Spleen (tissue), 11 donors: ENCODE measurements at regions not wholly inside any gene's neighbourhood (a gene's known extent, or its start where the extent isn't known, plus 50 kb on each side); places are given as distances from the start of the nearest gene placed in this dataset.

Source experiments
- DNase-seq: peaks from one replicate; pipeline ENCODE4 v3.0.0-alpha.2; 2020
- H3K27ac ChIP-seq, 8 donors: fragments of 200-600 bp; sonication (generic) in 7 of 8; 1 replicate in 4 of 8; 2 replicates in 4 of 8; pipeline versions ENCODE4 v1.5.0 to v1.8.0; 2016 to 2021; ENCODE audit warnings: inconsistent platforms in 4 of 8, mild to moderate bottlenecking in 4 of 8, moderate library complexity in 1 of 8
- H3K27me3 ChIP-seq, 7 donors: fragments of 200-600 bp; sonication (generic) in 6 of 7; replicated peaks in 1 of 7; 1 replicate in 4 of 7; 2 replicates in 3 of 7; pipeline versions ENCODE4 v1.5.0 to v1.8.0; 2016 to 2021; ENCODE audit warnings: inconsistent platforms in 3 of 7, mild to moderate bottlenecking in 1 of 7
- H3K36me3 ChIP-seq, 6 donors: fragments of 200-600 bp; sonication (generic) in 5 of 6; 1 replicate in 4 of 6; 2 replicates in 2 of 6; pipeline versions ENCODE4 v1.5.0 to v1.8.0; 2016 to 2021; ENCODE audit warnings: inconsistent platforms in 2 of 6
- H3K4me1 ChIP-seq, 6 donors: fragments of 200-600 bp; sonication (generic) in 5 of 6; 1 replicate in 3 of 6; 2 replicates in 3 of 6; pipeline versions ENCODE4 v1.5.0 to v1.8.0; 2016 to 2021; ENCODE audit warnings: inconsistent platforms in 3 of 6
- H3K4me3 ChIP-seq, 8 donors: fragments of 200-600 bp; sonication (generic) in 7 of 8; 1 replicate in 4 of 8; 2 replicates in 4 of 8; pipeline versions ENCODE4 v1.5.0 to v1.8.0; 2016 to 2021; ENCODE audit warnings: inconsistent platforms in 4 of 8, mild to moderate bottlenecking in 4 of 8, moderate library complexity in 2 of 8
- H3K9me3 ChIP-seq, 8 donors: fragments of 200-600 bp; sonication (generic) in 7 of 8; 1 replicate in 4 of 8; 2 replicates in 4 of 8; pipeline versions ENCODE4 v1.5.0 to v1.8.0; 2016 to 2021; ENCODE audit warnings: inconsistent platforms in 4 of 8
- CTCF ChIP-seq, 11 experiments: fragments of 200-600 bp in 7 of 11; fragments of 450-650 bp in 4 of 11; sonication (generic) in 4 of 11; IDR thresholded peaks in 8 of 11; conservative IDR thresholded peaks in 3 of 11; 1 replicate in 7 of 11; 2 replicates in 4 of 11; pipeline versions ENCODE4 v1.4.0 to v1.8.0; 2016 to 2021; ENCODE audit warnings: antibody characterized with exemption in 11 of 11, inconsistent platforms in 4 of 11, mild to moderate bottlenecking in 1 of 11
- POLR2A ChIP-seq, 3 donors: fragments of 450-650 bp; IDR thresholded peaks; one replicate each; pipeline ENCODE4 v1.5.1; 2017; ENCODE audit warnings: antibody characterized with exemption in 3 of 3, mild to moderate bottlenecking in 1 of 3
- POLR2AphosphoS5 ChIP-seq, 3 donors: sonication (generic); formaldehyde crosslinking; IDR thresholded peaks; one replicate each; pipeline ENCODE4 v1.5.1; 2017; ENCODE audit warnings: antibody characterized with exemption in 3 of 3
- WGBS, 5 donors: extraction: QIAGEN DNeasy Blood & Tissue Kit in 3 of 5; methylation state at CpG; one replicate each; pipeline versions ENCODE4 v1.1.5 to v1.1.7; 2013 to 2018; 5-methylcytosine and 5-hydroxymethylcytosine counted together
- intact Hi-C: fragments of 100-400 bp; cut with DNase I; formaldehyde crosslinking; loops from one replicate; pipeline ENCODE4 v1.15.0; 2023; ENCODE audit warnings: low total_unique reads
- donor health status: healthy with polysubstance abuse.
- donor health status: DM: no; HTN: no; CAD: no; lungs with moderate emphysema.
- donor health status: DM: no; HTN: no; CAD: no.
- donor health status: Bipolar disorder and iron deficiency.
- donor health status: healthy.
- donor health status: DM: no; HTN: no; CAD: no.
- donor health status: DM: yes; HTN: yes; CAD: no.

DNA sequence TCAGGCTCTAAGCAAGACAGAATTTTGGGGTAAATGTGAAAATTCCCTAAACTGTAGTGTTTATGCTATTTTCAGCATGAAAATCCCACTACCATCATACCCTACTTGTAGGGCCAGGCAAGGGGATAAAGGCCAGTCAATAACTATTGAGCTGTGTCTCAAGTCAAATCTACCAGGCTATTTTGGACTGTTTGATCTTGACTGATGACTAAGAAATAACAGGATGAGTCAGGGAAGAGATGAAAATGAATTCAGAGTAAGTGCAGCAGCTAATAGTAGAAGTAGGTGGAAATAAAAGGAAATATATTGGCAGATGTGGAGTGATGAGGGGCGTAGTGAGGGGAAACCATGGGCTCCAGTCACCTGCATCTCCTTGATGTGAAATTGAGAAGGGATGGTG is 225.8 kb upstream of the PHYHIPL start:
- Histone ChIP-seq H3K36me3 (no peaks in the 10 kb centered on the region), H3K4me3 (no peak overlapping the region), H3K4me1 (peaks cover 0 to 6% (median 0%) of the 10 kb centered on the region in 6 donors), H3K27ac (no peak overlapping the region), H3K9me3 (no peaks in the 10 kb centered on the region), H3K27me3 (peaks cover 0 to 3% (median 0%) of the 10 kb centered on the region in 7 donors)
- no peak for TF ChIP-seq POLR2A (IDR thresholded peaks at IDR 0.05)
- no peak for TF ChIP-seq CTCF (IDR thresholded peaks at IDR 0.05 in 8 of 11, conservative IDR thresholded peaks at IDR 0.05 in 3 of 11)
- no peak for TF ChIP-seq POLR2AphosphoS5 (IDR thresholded peaks at IDR 0.05)
- intact Hi-C loops = no loop called here
- 56 to 80% (median 79%) methylated on average over 1 of the region's 1 CpG for WGBS, 5 donors
- no peak for DNase-seq

DNA sequence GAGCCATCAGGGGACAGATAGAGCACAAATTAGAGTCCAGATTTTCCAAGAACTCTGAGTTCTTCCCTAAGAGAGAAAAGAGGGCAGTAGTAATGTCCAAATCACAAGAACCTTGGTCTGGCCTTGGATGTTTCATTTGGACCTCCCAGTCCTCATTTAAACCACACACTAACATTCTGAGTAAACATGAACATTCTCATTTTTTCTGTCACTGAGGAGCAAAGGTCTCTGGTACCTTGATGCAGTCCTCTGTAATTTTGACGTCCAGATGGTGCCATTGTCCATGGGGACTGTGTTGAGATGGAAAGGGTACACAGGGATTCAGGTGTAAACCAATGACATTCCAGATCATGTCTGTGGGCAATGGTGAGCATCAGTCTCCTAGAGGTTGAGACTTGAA is 225.4 kb upstream of the PHYHIPL start:
- Histone ChIP-seq H3K27me3 (peaks cover 0 to 3% (median 0%) of the 10 kb centered on the region in 7 donors), H3K36me3 (no peaks in the 10 kb centered on the region), H3K9me3 (no peaks in the 10 kb centered on the region), H3K4me3 (no peak overlapping the region), H3K27ac (no peak overlapping the region), H3K4me1 (peaks cover 0 to 6% (median 0%) of the 10 kb centered on the region in 6 donors)
- WGBS, 5 donors = 50 to 85% (median 55%) methylated on average over 1 of the region's 1 CpG
- no peak for DNase-seq
- intact Hi-C loops = no loop called here
- TF ChIP-seq POLR2AphosphoS5 (IDR thresholded peaks at IDR 0.05) = no peak
- TF ChIP-seq POLR2A (IDR thresholded peaks at IDR 0.05) = no peak
- TF ChIP-seq CTCF (IDR thresholded peaks at IDR 0.05 in 8 of 11, conservative IDR thresholded peaks at IDR 0.05 in 3 of 11) = no peak

DNA sequence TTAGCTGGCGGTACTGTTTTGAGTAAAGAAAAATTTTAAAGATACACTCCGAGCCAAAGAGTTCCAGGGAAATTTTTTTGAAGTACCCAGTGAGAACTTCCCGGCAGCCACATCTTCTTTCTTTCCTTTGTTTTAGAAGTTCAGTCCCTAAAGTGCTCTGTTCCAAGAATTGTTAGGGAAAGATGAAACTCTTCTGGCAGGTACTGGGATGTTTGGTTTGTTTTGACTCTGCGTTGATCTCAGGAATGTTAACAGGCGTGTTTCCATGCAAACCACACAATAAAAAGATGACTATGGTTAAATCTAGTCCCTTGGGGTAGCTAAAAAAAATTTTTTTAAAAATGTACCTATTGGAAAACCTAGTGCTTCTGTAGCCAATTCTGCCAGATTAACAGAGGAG is 224.7 kb upstream of the PHYHIPL start:
- no peaks in the 10 kb centered on the region for H3K9me3 ChIP-seq
- no peak overlapping the region for H3K4me3 ChIP-seq
- DNase-seq = no peak
- peaks cover 0 to 6% (median 0%) of the 10 kb centered on the region in 6 donors for H3K4me1 ChIP-seq
- intact Hi-C loops = no loop called here
- 80 to 88% (median 86%) methylated on average over 5 of the region's 5 CpGs for WGBS, 5 donors
- TF ChIP-seq POLR2AphosphoS5 (IDR thresholded peaks at IDR 0.05) = no peak
- no peak for TF ChIP-seq POLR2A (IDR thresholded peaks at IDR 0.05)
- TF ChIP-seq CTCF (IDR thresholded peaks at IDR 0.05 in 8 of 11, conservative IDR thresholded peaks at IDR 0.05 in 3 of 11) = no peak
- peak overlapping the region in 1 of 8 donors; percentile 23 for H3K27ac ChIP-seq
- H3K27me3 ChIP-seq = no peaks in the 10 kb centered on the region
- no peaks in the 10 kb centered on the region for H3K36me3 ChIP-seq

DNA sequence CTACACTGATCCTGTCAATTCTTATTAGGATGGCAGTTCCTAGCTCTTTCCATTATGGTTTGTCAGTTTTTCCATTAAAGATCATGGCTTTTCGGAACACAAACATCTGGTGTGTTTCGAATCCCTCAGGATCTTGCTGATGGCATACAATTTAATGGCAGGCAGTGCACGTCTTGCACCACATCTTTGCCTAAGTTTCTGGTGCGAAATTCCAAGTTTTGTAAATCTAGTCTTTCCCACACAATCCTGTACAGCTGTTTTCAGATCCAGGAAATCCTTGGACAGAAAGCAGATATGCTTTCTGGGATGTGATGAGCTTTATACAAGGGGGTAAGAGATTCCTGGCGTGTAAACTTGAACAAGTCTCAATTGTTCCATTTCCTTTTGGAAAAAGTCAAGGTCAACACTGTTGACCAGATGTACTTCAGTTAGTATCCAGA is 224.3 kb upstream of the PHYHIPL start:
- WGBS, 5 donors = 48 to 67% (median 56%) methylated on average over 5 of the region's 5 CpGs

More for the DNA sequence above, 224.3 kb upstream of the PHYHIPL start:
- H3K27ac ChIP-seq = peak overlapping the region in 4 of 8 donors; percentile 5 to 37 (median 28)
- DNase-seq = no peak
- H3K4me3 ChIP-seq = no peak overlapping the region
- no peaks in the 10 kb centered on the region for H3K9me3 ChIP-seq
- H3K27me3 ChIP-seq = no peaks in the 10 kb centered on the region
- no peak for TF ChIP-seq POLR2A (IDR thresholded peaks at IDR 0.05)
- TF ChIP-seq POLR2AphosphoS5 (IDR thresholded peaks at IDR 0.05) = no peak
- TF ChIP-seq CTCF (IDR thresholded peaks at IDR 0.05 in 8 of 11, conservative IDR thresholded peaks at IDR 0.05 in 3 of 11) = no peak
- intact Hi-C loops = no loop called here
- H3K36me3 ChIP-seq = no peaks in the 10 kb centered on the region
- H3K4me1 ChIP-seq = peaks cover 0 to 6% (median 0%) of the 10 kb centered on the region in 6 donors
